ENCODE measurements at regions not wholly inside any gene's neighbourhood (a gene's known extent, or its start where the extent isn't known, plus 50 kb on each side); places are given as distances from the start of the nearest gene placed in this dataset.
"Not testable (repeated sequence)": the region's sequence is repeated elsewhere in the genome, so short reads cannot be mapped to it uniquely, and the experiment has no call there.

- DNase-seq: no peak
Observed at GRCh38 chr12:72723732-72724131, 451.6 kb downstream of the TRHDE start.

- no peak for DNase-seq
Observed at GRCh38 chr12:72729451-72730010, 457.4 kb downstream of the TRHDE start.

GRCh38 chr12:72734581-72734980 is 462.4 kb downstream of the TRHDE start:
- DNase-seq: no peak

GRCh38 chr12:72738811-72739210 is 466.6 kb downstream of the TRHDE start:
- DNase-seq: no peak

GRCh38 chr12:72740064-72740463 is 467.9 kb downstream of the TRHDE start:
- DNase-seq: no peak

- DNase-seq: no peak
Observed at GRCh38 chr12:72742568-72742967, 470.4 kb downstream of the TRHDE start.

- DNase-seq: no peak
Observed at GRCh38 chr12:72746048-72746447, 473.9 kb downstream of the TRHDE start.

GRCh38 chr12:72747111-72747849 is 475.1 kb downstream of the TRHDE start:
- DNase-seq: no peak

- DNase-seq: no peak
Observed at GRCh38 chr12:72748971-72749370, 476.8 kb downstream of the TRHDE start.

GRCh38 chr12:72753571-72753970 is 481.4 kb downstream of the TRHDE start:
- DNase-seq: no peak

GRCh38 chr12:72754026-72754425 is 481.9 kb downstream of the TRHDE start:
- DNase-seq: not testable (repeated sequence)

- no peak for DNase-seq
Observed at GRCh38 chr12:72766517-72766916, 494.3 kb downstream of the TRHDE start.

- no peak for DNase-seq
Observed at GRCh38 chr12:72774023-72774422, 501.9 kb downstream of the TRHDE start.

- no peak for DNase-seq
Observed at GRCh38 chr12:72777806-72778205, 505.6 kb downstream of the TRHDE start.

GRCh38 chr12:72790273-72790672 is 518.1 kb downstream of the TRHDE start:
- no peak for DNase-seq

- DNase-seq: no peak
Observed at GRCh38 chr12:72792889-72793288, 520.7 kb downstream of the TRHDE start.

GRCh38 chr12:72793796-72794195 is 521.6 kb downstream of the TRHDE start:
- DNase-seq: no peak

- no peak for DNase-seq
Observed at GRCh38 chr12:72815421-72815820, 543.3 kb downstream of the TRHDE start.

GRCh38 chr12:72828662-72829324 is 556.6 kb downstream of the TRHDE start:
- no peak for DNase-seq

- DNase-seq: no peak
Observed at GRCh38 chr12:72829838-72830237, 557.7 kb downstream of the TRHDE start.

GRCh38 chr12:72832024-72832423 is 559.9 kb downstream of the TRHDE start:
- no peak for DNase-seq

- DNase-seq: no peak
Observed at GRCh38 chr12:72836194-72836593, 564.0 kb downstream of the TRHDE start.

GRCh38 chr12:72839696-72840095 is 567.5 kb downstream of the TRHDE start:
- DNase-seq: no peak

GRCh38 chr12:72863671-72864070 is 591.5 kb downstream of the TRHDE start:
- DNase-seq: no peak
